ENCODE measurements at regions not wholly inside any gene's neighbourhood (a gene's known extent, or its start where the extent isn't known, plus 50 kb on each side); places are given as distances from the start of the nearest gene placed in this dataset.

DNA sequence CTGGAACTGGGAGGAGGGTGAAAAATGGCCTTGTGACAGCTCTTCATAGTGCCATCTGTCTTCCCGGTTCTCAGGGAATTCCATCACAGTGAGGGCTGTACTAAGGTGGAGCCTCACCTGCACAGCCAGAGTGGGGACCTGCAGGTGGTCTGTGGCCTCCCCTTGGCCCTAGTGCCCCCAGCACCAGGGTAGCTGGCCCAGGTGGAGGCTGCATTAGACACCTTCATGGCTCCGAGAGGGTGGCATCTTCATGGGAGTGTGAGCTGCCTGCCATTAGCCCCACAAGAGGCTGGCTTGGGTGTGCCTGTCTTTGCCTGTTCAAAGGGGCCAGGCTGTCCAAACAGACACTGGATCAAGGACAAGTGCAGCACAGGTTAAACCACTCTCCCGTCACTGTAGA, 95.5 kb upstream of the PRR23E start:
- TF ChIP-seq CTCF (IDR thresholded peaks at IDR 0.05) = no peak
- DNase-seq = no peak

DNA sequence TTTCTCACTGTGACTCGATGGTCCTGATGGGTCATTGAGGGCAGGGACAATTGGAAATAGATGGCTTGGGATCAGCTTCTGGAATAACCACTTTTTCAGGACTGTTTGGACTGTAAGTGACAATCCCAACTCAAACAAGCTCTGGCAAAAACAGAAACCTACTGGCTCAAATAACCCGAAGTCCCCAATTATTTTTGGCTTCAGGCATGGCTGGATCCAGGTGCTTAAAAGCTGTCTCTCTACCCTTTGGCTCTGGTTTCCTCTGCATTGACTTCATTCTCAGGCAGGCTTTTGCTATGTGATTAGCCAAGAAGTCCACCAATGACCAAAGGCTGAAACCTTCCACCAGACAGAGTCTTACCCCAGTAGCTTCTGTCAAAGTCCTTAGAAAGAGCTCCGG, 92.9 kb upstream of the PRR23E start:
- H3K36me3 ChIP-seq = no peaks in the 10 kb centered on the region
- H3K27me3 ChIP-seq = no peaks in the 10 kb centered on the region
- H3K9me3 ChIP-seq = no peaks in the 10 kb centered on the region

More for the DNA sequence above, 95.5 kb upstream of the PRR23E start:
- Histone ChIP-seq H3K4me1 (no peaks in the 10 kb centered on the region), H3K27ac (no peak overlapping the region), H3K9me3 (no peaks in the 10 kb centered on the region), H3K9ac (ENCODE audit: low read depth in 2 of 2, low read length in 2 of 2) (no peak overlapping the region), H3K4me3 (no peak overlapping the region), H3K36me3 (no peaks in the 10 kb centered on the region), H3K27me3 (no peaks in the 10 kb centered on the region)
- intact Hi-C loops (cut with DNase I) = no loop called here

DNA sequence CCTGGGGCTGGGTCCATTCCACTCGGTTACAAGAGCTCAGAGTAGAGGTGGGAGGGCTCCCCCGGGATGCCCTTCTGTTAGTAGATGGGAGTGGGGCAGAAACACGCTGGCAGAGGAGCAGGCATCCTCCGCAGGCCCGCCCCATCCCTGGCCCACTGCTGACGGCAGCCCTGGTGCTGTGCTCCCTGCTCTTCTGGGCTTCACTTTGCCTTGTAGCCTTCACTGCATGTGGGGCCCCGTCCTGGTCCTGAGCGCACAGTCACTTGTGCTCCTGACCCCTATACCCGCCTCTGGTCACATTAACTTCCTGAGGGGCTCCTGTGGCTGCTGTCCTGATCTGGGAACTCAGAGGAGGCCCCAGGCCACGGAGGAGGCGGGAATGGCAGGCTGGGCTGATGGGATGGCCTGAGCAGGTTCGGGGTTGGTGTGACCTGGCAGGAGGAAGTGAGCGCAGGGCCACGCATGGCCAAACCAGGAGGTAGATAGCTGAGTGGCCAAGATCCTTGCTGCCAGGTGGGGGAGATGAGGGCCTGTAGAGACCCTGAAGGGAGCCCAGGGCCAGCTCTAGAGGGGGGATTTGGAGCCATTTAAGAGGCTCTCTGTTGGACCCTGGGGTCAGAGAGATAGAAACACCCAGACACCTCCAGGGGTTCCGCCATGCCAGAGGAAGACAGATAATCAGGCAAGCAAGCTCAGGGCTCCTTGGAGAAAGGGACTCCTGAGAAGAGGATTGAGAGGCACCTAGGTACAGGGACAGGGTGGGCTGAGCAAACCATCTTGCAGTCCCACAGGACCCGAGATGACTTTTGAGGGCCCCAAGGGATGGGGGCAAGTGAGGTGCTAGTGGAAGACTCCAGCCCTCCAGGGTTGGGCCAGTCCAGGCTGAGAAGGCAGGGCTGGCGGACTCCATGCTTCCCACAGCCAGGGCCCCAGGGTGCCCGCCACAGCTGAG, 92.2 kb upstream of the PRR23E start:
- H3K27me3 ChIP-seq = no peaks in the 10 kb centered on the region
- H3K36me3 ChIP-seq = no peaks in the 10 kb centered on the region
- DNase-seq = no peak
- no peaks in the 10 kb centered on the region for H3K9me3 ChIP-seq
- no peak overlapping the region for H3K27ac ChIP-seq
- no peak overlapping the region for H3K4me3 ChIP-seq
- no peak for TF ChIP-seq CTCF (IDR thresholded peaks at IDR 0.05)
- H3K9ac ChIP-seq (ENCODE audit: low read depth in 2 of 2, low read length in 2 of 2) = no peak overlapping the region
- no peaks in the 10 kb centered on the region for H3K4me1 ChIP-seq
- intact Hi-C loops (cut with DNase I) = no loop called here

More for the DNA sequence above, 92.9 kb upstream of the PRR23E start:
- no peaks in the 10 kb centered on the region for H3K4me1 ChIP-seq
- no peak overlapping the region for H3K4me3 ChIP-seq
- intact Hi-C loops (cut with DNase I) = no loop called here
- no peak overlapping the region for H3K9ac ChIP-seq (ENCODE audit: low read depth in 2 of 2, low read length in 2 of 2)
- DNase-seq = no peak
- H3K27ac ChIP-seq = no peak overlapping the region
- no peak for TF ChIP-seq CTCF (IDR thresholded peaks at IDR 0.05)

DNA sequence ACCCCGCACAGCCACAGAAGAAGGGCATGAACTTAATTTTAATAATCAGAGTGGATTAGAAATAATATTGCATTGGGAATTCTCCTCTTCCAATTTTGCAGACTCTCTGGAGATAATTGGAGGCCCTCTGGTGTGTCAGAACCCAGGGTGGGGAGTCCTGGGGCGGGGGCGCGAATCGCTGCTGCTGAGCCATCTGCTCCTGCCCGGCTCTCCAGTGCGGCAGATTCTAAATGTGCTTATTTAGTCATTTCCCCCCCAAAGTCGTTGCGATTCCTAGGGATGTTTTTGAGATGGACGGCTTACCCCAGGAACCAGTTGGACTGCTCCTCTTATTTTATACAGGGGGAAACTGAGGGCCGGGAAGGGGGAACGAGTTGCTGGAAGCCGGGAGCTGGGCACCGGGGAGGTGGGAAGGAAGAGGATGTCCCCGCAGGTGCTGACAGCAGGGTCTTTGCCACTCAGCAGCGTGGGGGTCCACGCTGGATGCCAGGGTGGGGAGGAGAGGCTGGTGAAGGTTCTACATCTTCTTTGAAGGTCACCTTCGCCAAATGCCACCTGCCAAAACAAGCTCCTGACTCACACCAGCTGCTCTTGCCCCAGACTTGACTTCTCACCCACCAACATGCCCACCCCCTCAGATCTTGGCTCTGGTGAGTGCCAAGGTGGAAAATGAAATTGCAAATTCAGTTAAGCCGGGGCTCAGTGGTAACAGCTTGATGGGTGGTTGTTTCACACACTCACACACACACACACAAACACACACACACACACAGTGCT, 91.3 kb upstream of the PRR23E start:
- Histone ChIP-seq H3K27ac (no peak overlapping the region), H3K9ac (ENCODE audit: low read depth in 2 of 2, low read length in 2 of 2) (no peak overlapping the region), H3K9me3 (no peaks in the 10 kb centered on the region), H3K4me1 (no peaks in the 10 kb centered on the region), H3K27me3 (no peaks in the 10 kb centered on the region), H3K36me3 (no peaks in the 10 kb centered on the region), H3K4me3 (no peak overlapping the region)
- intact Hi-C loops (cut with DNase I) = no loop called here
- no peak for TF ChIP-seq CTCF (IDR thresholded peaks at IDR 0.05)
- DNase-seq = no peak

DNA sequence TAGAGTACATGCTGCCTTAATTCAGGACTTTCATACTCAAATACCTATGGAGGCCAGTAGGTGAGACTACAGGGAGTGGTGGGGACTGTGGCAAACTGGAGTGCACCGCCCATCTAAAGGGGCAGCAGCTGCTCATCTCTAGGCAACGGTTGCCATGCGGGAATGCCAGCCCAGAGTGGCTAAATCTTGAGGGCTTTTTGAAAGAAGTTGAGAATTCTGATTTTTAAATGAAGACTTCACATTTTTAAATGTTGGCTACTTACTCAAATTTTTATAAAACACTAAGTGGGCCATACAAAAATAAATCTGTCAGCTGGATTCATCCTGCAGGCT, 90.8 kb upstream of the PRR23E start:
- Histone ChIP-seq H3K27ac (no peak overlapping the region), H3K4me3 (no peak overlapping the region), H3K27me3 (no peaks in the 10 kb centered on the region), H3K9ac (ENCODE audit: low read depth in 2 of 2, low read length in 2 of 2) (no peak overlapping the region), H3K36me3 (no peaks in the 10 kb centered on the region), H3K9me3 (no peaks in the 10 kb centered on the region), H3K4me1 (no peaks in the 10 kb centered on the region)
- intact Hi-C loops (cut with DNase I) = no loop called here
- no peak for TF ChIP-seq CTCF (IDR thresholded peaks at IDR 0.05)
- no peak for DNase-seq

Measured in colonic mucosa (tissue), 4 donors.